ENCODE measurements at regions not wholly inside any gene's neighbourhood (a gene's known extent, or its start where the extent isn't known, plus 50 kb on each side); places are given as distances from the start of the nearest gene placed in this dataset.

GRCh38 chr2:182553483-182553882, 126.6 kb upstream of the PDE1A start:
- H3K4me1 ChIP-seq = peaks cover 0 to 8% (median 0%) of the 10 kb centered on the region in 4 donors
- intact Hi-C loops (cut with DNase I) = no loop called here
- H3K36me3 ChIP-seq = no peaks in the 10 kb centered on the region
- H3K9me3 ChIP-seq = no peaks in the 10 kb centered on the region
- TF ChIP-seq POLR2A (IDR thresholded peaks at IDR 0.05) (no peak), CTCF (IDR thresholded peaks at IDR 0.05) (no peak), POLR2AphosphoS5 (IDR thresholded peaks at IDR 0.05) (no peak), EP300 (IDR thresholded peaks at IDR 0.05) (no peak)
- no peak for DNase-seq
- no peaks in the 10 kb centered on the region for H3K27me3 ChIP-seq
- 58 to 70% methylated on average over 2 of the region's 2 CpGs for WGBS, 2 donors
- no peak overlapping the region for H3K27ac ChIP-seq
- H3K4me3 ChIP-seq = no peak overlapping the region

- Histone ChIP-seq H3K27me3 (no peaks in the 10 kb centered on the region), H3K4me1 (peaks cover 0 to 10% (median 0%) of the 10 kb centered on the region in 4 donors), H3K9me3 (no peaks in the 10 kb centered on the region), H3K27ac (no peak overlapping the region), H3K36me3 (no peaks in the 10 kb centered on the region), H3K4me3 (no peak overlapping the region)
- WGBS, 2 donors = 38 to 80% methylated on average over 4 of the region's 4 CpGs
- intact Hi-C loops (cut with DNase I) = no loop called here
- no peak for TF ChIP-seq EP300 (IDR thresholded peaks at IDR 0.05)
- no peak for TF ChIP-seq POLR2A (IDR thresholded peaks at IDR 0.05)
- TF ChIP-seq POLR2AphosphoS5 (IDR thresholded peaks at IDR 0.05) = no peak
- TF ChIP-seq CTCF (IDR thresholded peaks at IDR 0.05) = no peak
- no peak for DNase-seq
Measured at GRCh38 chr2:182554950-182555349, 128.1 kb upstream of the PDE1A start.

GRCh38 chr2:182558564-182558963, 131.7 kb upstream of the PDE1A start:
- intact Hi-C loops (cut with DNase I) = no loop called here
- WGBS, 2 donors = 2 to 8% methylated on average over 1 of the region's 1 CpG
- no peak for DNase-seq
- Histone ChIP-seq H3K4me1 (peaks cover 0 to 10% (median 0%) of the 10 kb centered on the region in 4 donors), H3K27me3 (no peaks in the 10 kb centered on the region), H3K36me3 (no peaks in the 10 kb centered on the region), H3K27ac (no peak overlapping the region), H3K4me3 (no peak overlapping the region), H3K9me3 (no peaks in the 10 kb centered on the region)
- TF ChIP-seq EP300 (IDR thresholded peaks at IDR 0.05) (no peak), CTCF (IDR thresholded peaks at IDR 0.05) (no peak), POLR2A (IDR thresholded peaks at IDR 0.05) (no peak), POLR2AphosphoS5 (IDR thresholded peaks at IDR 0.05) (no peak)

GRCh38 chr2:182559623-182560022, 132.8 kb upstream of the PDE1A start:
- DNase-seq = no peak
- intact Hi-C loops (cut with DNase I) = no loop called here
- Histone ChIP-seq H3K4me1 (peaks cover 0 to 10% (median 0%) of the 10 kb centered on the region in 4 donors), H3K4me3 (no peak overlapping the region), H3K27ac (no peak overlapping the region), H3K27me3 (no peaks in the 10 kb centered on the region), H3K9me3 (no peaks in the 10 kb centered on the region), H3K36me3 (no peaks in the 10 kb centered on the region)
- TF ChIP-seq POLR2A (IDR thresholded peaks at IDR 0.05) (no peak), POLR2AphosphoS5 (IDR thresholded peaks at IDR 0.05) (no peak), EP300 (IDR thresholded peaks at IDR 0.05) (no peak), CTCF (IDR thresholded peaks at IDR 0.05) (no peak)
- 49 to 84% methylated on average over 3 of the region's 3 CpGs for WGBS, 2 donors

GRCh38 chr2:182565911-182566567, 139.2 kb upstream of the PDE1A start:
- Histone ChIP-seq H3K27ac (no peak overlapping the region), H3K4me1 (no peaks in the 10 kb centered on the region), H3K4me3 (no peak overlapping the region), H3K9me3 (no peaks in the 10 kb centered on the region), H3K27me3 (no peaks in the 10 kb centered on the region), H3K36me3 (no peaks in the 10 kb centered on the region)
- 84 to 87% methylated on average over 1 of the region's 1 CpG for WGBS, 2 donors
- no peak for TF ChIP-seq CTCF (IDR thresholded peaks at IDR 0.05)
- no peak for TF ChIP-seq POLR2AphosphoS5 (IDR thresholded peaks at IDR 0.05)
- TF ChIP-seq EP300 (IDR thresholded peaks at IDR 0.05) = no peak
- TF ChIP-seq POLR2A (IDR thresholded peaks at IDR 0.05) = no peak
- no peak for DNase-seq
- intact Hi-C loops (cut with DNase I) = no loop called here

Data from sigmoid colon (tissue), 6 donors.